ENCODE measurements at regions not wholly inside any gene's neighbourhood (a gene's known extent, or its start where the extent isn't known, plus 50 kb on each side); places are given as distances from the start of the nearest gene placed in this dataset.
"Not testable (repeated sequence)": the region's sequence is repeated elsewhere in the genome, so short reads cannot be mapped to it uniquely, and the experiment has no call there.

DNA sequence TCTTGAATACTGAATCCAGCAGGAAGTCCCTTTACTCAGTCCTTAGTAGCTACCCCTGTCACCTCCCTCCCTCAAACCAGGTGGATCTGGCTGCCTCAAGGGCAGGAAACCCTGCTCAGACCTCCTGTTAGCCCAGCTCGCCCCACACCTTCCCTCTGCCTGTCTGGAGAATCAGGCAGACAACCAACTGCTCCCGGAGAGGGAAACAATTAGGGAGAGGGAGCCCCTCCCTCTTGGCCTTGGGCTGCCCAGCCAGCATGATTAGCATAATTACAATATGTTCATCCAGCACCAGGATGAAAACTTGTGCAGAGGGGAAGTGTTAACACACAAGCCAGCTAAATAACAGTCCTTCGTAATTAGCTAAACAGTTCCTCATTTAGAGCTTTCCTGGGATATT lies 185.5 kb downstream of the C1D start:
- DNase-seq = peak; percentile 39 to 86

DNA sequence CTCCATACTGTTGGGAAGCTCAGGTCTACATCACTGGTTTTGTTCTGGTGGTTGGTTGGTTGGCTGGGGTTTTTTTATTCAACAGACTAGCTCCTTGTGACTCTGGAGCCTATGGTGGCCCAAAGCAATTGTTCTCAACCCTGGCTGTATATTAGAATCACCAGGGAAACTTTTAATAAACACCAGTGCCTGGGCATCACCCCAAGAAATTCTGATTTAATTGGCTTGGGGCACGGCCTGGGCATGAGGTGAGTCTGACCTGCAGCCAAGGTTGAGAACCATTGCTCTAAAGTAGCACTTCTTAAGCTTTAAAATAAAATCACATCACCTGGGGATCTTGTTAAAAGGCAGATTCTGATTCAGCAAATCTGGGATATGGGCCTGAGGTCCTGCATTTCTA lies 184.1 kb downstream of the C1D start:
- peak in 1 of 2 experiments; percentile 11 for DNase-seq

DNA sequence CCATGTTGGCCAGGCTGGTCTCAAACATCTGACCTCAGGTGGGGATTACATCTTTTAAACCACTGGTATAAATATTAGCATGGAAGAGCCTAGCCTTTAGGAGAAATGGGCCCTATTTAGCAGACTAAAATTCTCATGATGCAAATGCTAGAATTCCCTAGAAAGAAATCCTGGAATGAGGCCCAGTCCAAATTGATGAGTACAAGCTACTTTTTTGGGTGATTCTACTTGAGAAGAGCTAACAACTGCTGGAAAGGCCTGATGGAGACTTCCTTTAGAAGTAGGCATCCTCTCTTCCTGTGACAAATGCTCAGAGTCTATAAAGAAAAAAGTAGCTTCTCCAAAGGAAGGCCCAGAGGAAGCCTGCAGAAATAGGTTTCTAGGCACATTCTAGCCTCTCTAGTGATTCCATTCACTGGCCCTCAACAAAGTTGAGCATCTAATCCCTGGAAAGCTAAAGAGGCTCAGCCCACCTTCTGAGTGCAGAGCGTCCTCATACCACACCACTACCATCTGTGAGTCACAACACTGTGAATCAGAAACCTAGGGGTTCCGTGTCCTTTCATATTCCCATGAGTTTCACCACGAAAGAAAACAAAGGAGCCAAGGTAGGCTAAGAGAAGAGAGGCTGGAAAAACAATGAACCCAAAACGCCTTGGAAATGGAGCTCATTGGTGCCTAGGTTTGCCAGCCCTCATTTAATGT lies 183.1 kb downstream of the C1D start:
- DNase-seq = no peak

DNA sequence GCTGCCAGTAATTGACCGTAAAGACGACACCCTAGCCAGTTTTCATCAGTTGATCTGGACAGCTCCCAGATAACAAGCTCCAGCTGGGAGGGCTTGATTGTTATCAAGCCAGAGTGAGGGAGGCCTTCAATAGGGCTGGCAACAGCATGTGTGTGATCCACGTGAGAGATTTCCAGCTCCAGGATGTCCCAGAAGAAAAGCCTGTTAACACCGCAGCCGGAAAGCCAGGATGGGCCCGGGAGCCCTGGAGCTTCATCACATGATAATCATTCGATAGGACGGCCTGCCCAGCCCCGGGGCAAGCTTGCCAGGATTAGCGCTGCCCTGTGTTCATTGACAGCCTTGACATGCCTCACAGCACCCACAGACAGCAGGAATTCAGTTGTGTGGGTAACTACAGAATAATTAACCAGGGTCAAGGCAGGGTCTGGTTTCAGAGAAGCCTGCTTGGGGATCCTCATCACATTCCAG lies 182.5 kb downstream of the C1D start:
- DNase-seq = peak; percentile 47 to 67

DNA sequence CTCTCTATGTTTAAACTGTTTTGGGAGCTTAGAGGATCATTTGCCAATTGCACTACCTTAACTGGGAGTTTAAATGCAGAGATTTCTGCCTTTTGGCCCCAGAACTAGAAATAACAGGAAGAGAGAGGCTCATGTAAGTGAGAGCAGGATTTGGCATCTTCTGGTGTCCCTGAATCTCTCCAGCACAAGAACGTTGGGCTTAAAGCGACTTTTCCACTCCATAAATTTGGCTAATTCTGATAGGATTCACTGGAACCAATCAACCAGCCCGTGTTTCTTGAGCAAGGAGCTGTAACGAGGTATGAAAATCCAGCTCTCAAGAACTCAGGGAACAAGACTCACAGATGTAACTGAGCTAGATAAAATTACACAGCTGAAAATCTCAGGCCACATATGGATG lies 181.0 kb downstream of the C1D start:
- no peak for DNase-seq

DNA sequence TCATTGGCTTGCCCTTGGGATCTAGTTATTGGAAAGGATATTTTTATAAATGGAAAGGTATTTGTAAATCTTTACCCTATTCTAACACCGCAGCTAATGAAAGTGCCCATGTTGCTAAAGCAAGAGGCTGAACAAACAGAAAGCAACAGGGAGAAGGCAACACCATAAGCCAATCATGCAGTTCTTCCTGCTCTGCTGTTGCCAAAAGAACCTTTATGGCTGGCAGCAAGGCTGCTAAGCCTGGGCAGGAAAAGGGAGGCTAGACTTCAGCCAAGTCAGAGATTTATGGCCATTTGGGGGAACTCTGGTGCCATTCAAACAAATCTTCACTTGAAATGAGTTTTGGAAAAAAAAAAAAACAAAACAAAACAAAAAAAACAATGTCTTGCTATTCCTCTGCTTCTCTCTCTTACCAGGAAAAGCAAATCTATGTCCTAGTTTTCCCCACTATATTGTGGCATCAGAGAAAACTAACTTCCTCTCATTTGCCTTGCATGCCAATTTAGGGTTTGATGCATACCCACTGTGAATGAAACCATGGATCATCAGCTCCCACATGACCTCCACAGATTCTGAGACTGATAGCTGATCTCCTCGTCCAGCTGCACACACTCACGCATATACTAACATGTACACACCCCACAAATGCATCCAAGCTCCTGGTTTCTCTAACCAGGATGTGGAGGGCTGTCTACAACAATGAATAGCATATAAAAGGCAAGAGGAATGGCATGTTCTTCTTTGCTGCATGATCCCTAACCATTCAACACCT lies 179.3 kb downstream of the C1D start:
- peak; percentile 65 to 76 for DNase-seq

DNA sequence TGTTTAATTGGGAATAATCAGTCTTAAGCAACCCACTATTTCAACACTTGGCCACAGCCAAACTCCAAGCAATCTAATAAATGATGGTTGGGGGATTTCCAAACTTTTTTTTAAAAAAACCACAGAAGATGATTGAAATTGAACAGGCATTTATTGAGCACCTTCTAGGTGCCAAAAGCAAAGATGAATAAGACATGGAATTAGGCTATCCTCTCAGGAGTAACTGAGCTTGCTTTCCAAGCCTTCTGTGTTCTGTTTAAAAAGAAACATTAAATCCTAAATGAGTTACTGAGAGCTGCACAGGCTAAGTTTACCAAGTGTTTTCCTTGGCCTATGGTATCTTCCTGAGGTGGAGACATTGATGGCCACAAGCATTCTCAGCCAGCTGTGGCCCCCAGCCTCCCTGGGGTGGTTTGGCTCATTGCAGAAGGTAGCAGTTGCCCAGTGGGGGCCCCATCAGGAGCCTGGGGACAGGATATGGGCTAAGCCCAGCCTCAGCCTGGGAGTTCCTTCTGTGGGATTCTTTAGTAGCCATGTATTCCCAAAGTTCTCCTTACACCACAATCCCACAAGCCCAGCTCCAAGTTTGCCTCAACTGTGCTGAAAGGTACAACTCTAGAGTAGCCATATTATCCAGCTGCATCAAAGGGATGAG lies 174.3 kb downstream of the C1D start:
- DNase-seq = no peak

DNA sequence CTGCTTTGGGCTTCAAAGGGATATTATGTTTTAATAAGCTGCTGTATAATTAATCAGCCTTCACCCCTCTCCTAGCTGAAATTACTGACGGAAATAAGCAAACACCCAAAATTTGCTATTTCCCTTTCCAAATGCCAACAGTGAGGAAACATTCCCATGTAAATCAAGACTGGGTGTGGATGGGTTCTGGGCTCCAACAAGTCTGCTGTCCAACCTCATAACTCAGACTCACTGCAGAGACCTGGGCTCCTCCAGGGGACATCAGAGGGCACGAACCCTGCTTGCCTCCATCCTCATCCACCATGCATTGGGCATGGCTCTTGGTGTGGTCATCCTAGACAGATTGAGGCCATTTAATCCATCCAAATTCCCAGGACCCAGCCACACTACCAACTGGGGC lies 173.7 kb downstream of the C1D start:
- no peak for DNase-seq

DNA sequence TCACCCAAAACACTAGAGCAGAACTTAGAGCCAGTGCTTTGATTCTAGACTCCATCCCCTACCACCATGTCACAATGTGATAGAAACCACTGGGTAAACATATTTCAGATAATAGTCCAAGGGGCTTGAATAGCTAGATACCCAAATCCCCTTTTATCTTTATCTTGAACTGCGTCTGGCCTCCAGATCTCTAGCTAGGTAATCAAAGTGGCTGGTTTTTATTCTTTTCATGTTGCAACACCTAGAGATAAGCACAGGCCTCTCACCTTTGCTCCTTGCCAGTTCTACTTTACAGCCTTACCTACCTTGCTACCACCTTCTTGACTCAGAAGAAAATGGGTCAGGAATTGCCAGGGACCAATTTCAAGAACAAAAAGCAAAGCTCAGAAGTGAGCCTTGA lies 171.2 kb downstream of the C1D start:
- no peak for DNase-seq

DNA sequence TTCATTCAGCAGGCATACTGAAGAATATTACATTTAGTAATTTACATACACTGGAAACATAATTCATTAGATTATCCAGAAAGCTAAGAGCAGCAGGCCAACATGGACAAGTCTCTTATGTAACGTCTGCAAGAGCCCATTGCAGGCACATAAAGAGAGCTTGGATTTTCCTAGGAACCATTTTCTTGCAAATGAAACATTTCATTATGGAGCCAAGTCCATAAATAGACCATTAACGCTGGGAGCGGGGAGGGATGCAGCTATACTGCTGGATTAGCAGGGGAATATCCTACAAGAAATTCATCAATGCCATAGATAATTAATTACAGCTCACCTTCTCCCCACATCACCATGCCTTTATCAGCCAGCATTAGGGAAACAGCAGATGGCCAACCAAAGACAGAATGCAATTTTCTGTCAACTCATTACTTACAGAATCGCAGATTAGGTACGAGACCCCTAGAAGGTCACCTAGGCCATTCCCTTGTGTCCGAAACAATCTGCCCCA lies 170.4 kb downstream of the C1D start:
- DNase-seq = no peak

DNA sequence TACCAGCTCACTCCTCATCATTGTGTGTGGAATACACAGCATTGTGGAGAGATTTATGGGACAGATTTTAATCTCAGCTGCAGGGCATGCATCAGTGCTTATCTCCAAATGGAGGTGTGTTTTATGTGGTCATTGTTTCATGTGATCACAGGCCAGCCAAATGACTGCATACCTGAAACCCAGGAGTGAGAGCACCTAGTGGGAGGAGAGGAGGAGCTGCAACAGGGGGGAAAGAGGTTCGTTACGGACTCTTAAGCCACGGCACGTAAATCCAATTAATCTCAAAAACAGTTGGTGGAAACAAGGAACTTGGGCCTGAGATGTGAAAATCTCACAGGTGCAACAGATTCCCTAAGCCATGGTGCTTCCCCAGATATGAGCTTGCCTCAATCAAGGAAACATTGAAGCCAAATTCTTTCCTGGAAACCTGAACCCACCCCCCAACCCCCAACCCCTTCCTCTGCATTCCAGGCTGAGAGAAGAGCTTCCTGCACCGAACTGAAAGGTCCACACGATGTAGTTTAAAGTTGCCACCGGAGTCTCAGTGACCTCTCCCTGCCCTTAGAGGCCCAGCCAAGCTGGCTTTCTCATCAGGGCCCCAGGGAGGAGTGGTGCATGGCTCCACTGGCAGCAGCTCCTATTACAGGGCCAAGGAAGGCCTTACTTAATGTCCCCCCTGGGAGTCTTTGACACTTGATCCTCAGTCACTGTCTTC lies 167.4 kb downstream of the C1D start:
- DNase-seq = no peak

DNA sequence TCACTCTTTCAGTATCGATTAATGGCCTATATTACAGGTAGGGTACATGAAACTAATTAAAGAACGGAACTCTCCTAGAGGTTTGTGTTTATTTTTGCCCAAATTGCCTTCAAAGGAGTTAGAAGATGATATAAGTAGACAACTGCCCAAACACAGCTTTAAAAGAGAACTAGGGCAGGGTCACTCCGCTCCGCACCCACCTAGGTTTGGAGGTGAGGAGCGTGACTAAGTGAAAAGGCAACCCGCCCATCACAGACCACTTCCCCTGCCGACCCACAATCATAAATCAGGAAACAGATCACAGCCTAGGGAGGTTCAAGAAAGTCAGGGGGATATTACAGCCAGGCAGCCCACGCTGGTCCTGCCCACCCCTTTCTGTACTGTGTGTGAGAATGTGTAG lies 166.7 kb downstream of the C1D start:
- no peak for DNase-seq

DNA sequence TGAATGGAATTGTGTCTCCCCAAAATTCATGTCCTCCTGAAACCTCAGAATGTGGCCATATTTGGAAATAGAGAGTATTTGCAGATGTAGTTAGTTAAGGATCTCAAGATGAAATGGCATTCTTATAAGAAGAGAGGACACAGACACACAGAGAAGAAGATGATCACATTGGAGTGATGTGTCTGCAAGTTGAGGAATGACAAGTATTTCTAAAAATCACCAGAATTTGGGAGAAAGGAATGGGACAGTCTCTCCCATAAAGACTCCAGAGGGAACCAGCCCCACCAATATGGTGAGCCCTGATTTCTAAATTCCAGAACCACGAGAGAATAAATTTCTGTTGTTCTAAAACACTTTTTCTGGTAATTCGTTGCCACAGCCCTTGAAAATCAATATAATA lies 166.3 kb downstream of the C1D start:
- DNase-seq = no peak

DNA sequence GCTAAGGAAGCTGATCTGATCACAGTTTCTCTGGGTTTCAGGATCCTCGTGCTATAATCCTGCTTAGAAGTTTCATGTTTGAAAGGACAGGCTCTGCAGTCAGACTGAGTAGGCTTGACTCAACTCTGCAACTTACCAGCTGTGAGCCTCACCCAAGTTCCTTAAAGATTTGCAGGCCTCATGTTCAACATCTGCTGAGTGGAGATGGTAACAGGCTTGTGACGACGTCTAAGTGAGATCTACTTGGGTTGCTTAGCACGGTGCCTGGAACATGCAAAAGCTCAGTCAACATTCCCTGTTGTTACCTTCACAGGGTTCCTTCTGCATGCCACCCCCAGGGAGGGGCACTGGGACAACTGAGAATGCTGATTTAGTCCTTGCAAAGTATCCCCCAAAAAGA lies 164.2 kb downstream of the C1D start:
- DNase-seq = no peak

DNA sequence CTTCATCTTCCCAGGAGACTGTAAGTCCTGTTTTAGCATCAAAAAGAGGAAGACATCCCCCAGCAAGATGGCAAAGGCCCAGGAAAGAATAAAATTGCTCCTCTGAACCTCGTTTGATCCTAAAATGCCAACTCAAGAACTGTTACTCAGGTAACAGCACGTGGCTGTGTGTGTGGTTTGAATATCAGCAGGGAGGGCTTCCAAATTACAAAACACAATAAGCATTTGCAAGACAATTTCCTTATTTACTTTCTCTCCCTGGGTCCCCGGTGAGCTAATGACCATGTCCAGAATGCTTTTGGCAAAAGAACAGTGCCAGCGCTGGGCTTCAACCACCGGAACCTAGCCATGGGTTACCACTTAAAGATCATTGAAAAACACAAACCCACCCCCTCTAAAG lies 163.6 kb downstream of the C1D start:
- no peak for DNase-seq

DNA sequence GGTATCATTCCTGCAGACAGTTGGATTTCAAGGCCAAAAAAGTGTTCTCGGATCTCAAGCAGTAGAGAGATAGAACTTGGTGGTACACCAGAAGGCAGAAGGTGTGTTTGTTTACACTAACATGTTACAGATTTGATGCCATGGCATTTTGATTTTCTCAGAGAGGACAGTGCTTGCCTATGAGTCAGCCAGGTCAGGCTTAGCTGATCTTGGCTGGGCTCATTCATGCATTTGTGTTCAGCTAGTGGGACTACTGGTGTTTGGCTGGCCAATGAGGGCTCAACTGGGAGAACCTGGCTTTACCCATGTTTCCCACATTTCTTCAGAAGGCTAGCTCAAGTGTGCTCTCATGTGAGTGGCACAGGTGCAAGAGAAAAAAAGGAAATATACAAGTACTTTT lies 162.0 kb downstream of the C1D start:
- DNase-seq = no peak

DNA sequence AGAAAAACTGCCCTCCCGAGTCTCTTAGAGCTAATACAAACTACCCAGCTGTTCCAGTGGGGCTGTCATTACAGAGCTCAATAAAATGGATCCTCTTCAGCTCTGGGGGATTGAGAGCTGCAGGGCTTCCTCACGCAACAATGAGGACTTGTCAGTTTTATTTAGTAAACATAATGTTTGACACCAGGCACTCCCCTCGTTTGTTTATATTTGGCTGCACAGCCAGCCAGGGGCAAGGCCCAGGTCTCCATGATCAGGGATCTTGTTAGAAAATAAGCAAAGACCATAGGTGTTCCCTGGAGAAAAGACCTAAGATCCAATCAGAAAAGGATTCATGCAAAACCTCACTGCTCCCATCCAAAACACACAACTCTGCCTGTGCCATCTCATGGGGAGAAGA lies 158.2 kb downstream of the C1D start:
- no peak for DNase-seq

DNA sequence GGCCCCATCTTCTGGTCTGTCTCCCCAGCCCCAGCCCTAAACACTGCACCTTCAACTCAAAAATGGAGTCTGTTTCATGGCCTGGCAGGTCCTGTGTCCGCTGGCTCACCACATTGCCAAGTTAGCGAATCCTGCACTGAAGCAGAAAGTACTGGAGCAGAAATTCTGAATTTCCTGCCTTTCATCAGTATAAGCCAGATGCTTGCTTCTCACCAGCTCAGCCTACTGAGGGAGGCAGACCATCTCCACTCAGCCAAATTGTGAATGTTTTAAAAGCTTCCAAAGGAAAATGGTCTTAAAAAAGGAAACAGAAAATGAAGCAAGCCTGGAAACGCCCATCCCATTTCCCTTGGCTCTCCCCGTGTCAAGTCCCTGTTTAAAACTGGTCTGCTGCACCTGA lies 157.8 kb downstream of the C1D start:
- no peak for DNase-seq

DNA sequence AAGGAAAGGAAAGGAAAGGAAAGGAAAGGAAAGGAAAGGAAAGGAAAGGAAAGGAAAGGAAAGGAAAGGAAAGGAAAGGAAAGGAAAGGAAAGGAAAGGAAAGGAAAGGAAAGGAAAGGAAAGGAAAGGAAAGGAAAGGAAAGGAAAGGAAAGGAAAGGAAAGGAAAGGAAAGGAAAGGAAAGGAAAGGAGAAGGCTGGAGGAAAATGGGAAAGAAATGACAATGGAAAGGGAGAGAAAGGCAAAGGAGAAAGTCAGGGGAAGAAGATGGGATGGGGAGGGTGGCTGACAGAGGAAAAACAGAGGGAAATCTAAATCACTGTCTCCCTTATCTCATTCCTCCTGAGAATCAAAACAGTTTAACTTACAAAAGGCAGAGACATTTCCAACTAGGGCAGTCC lies 156.3 kb downstream of the C1D start:
- not testable (repeated sequence) for DNase-seq

DNA sequence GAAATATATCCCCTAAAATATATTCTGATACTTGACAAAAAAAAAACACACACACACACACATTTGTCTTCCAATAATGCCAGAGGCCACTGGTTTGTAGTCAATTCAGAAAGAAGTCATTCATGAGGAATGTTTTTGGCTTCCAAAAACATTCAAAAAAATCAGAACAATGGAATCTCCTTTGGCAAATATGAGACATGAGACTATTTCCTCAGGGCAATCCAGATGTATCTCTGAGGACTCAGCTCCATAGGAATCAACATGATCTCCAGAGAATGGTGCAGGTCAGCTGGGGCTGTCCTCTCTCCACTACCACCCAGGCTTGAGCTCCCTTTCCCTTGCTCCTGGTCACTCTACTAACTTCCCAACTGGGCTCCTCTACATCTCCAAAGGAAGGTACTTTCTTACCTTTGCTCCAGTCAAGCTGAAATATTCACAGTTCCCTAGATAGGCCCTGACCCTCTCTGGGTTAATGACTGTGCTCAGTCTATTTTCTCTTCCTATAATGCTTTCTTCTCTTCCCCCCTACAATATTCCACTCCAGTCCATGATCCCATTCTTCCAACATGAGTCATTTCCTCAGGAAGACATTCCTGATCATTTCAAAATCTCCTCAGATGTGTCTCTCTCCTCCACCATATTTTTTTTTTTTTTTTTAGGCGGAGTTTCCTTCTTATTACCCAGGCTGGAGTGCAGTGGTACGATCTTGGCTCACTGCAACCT lies 145.3 kb downstream of the C1D start:
- DNase-seq = no peak

DNA sequence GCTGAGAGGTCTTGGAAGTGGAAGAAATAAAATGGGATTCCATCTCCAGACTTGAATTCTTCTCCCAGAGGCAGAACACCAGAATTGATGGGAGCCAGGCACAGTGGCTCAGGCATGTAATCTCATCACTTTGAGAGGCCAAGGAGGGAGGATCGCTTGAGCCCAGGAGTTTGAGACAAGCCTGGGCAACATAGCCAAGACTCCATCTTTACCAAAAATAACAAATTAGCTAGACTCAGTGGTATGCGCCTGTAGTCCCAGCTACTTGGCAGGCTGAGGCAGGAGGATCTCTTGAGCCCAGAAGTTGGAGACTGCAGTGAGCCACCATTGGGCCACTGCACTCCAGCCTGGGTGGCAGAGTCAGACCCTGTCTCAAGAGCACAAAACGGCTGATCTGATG lies 144.3 kb downstream of the C1D start:
- DNase-seq = no peak

DNA sequence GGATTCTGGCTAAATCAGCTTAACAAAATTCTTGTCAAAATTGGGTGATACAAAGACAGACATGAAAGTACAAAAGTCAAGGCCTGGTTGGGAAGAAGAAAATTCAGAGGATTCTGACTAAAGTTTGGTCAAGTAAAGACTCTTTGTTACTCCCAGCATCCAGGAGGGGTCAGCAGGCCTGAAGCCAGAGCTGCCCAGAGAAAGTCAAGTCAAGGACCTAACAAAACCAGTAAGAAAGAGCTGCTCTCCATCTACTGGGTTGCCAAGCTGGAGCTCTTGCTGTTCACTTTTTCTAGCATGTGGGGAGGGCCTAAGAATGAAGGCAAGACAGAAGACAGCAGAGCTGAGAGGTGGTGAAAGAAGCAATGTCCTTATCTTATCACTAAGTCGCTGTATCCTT lies 143.3 kb downstream of the C1D start:
- DNase-seq = no peak

All from cerebellar nuclear complex (tissue), 1 donor.